Amniotic epithelial cell (primary cell): ENCODE measurements at regions not wholly inside any gene's neighbourhood (a gene's known extent, or its start where the extent isn't known, plus 50 kb on each side); places are given as distances from the start of the nearest gene placed in this dataset.
A peak's percentile ranks its signal among the peaks of the same experiment; 100 is the strongest.
"Not testable (repeated sequence)": the region's sequence is repeated elsewhere in the genome, so short reads cannot be mapped to it uniquely, and the experiment has no call there.

Source experiments
- DNase-seq: peaks from one replicate; pipeline ENCODE4 v3.0.0-alpha.2; 2010; ENCODE audit warnings: low read depth

GRCh38 chr6:58097251-58097650 is 779.8 kb downstream of the PRIM2 start:
- not testable (repeated sequence) for DNase-seq

GRCh38 chr6:58113960-58114359 is 796.5 kb downstream of the PRIM2 start:
- DNase-seq, result no peak

- not testable (repeated sequence) for DNase-seq
These were observed 799.7 kb downstream of the PRIM2 start for GRCh38 chr6:58117162-58117561.

- DNase-seq, result not testable (repeated sequence)
These were observed 804.2 kb downstream of the PRIM2 start for GRCh38 chr6:58121616-58122015.

GRCh38 chr6:58123770-58124169 is 806.3 kb downstream of the PRIM2 start:
- DNase-seq, result not testable (repeated sequence)

GRCh38 chr6:58128549-58128948 is 811.1 kb downstream of the PRIM2 start:
- DNase-seq, result not testable (repeated sequence)

GRCh38 chr6:58129098-58129497 is 811.7 kb downstream of the PRIM2 start:
- DNase-seq, result not testable (repeated sequence)

GRCh38 chr6:58139746-58140145 is 822.3 kb downstream of the PRIM2 start:
- DNase-seq, result not testable (repeated sequence)

- not testable (repeated sequence) for DNase-seq
These were observed 853.6 kb downstream of the PRIM2 start for GRCh38 chr6:58171025-58171424.

- DNase-seq, result not testable (repeated sequence)
These were observed 864.2 kb downstream of the PRIM2 start for GRCh38 chr6:58181557-58182065.

GRCh38 chr6:58185300-58185699 is 867.9 kb downstream of the PRIM2 start:
- not testable (repeated sequence) for DNase-seq

GRCh38 chr6:58193209-58193608 is 875.8 kb downstream of the PRIM2 start:
- DNase-seq, result peak; percentile 0

GRCh38 chr6:58198301-58198700 is 880.9 kb downstream of the PRIM2 start:
- DNase-seq, result no peak

- not testable (repeated sequence) for DNase-seq
These were observed 919.7 kb downstream of the PRIM2 start for GRCh38 chr6:58237124-58237523.

- DNase-seq, result not testable (repeated sequence)
These were observed 921.0 kb downstream of the PRIM2 start for GRCh38 chr6:58238421-58238820.

GRCh38 chr6:58257625-58258024 is 940.2 kb downstream of the PRIM2 start:
- DNase-seq, result not testable (repeated sequence)

GRCh38 chr6:58290177-58290576 is 972.7 kb downstream of the PRIM2 start:
- DNase-seq, result no peak

- DNase-seq, result not testable (repeated sequence)
These were observed 973.9 kb downstream of the PRIM2 start for GRCh38 chr6:58291319-58291718.

- DNase-seq, result not testable (repeated sequence)
These were observed 990.5 kb downstream of the PRIM2 start for GRCh38 chr6:58307901-58308300.

- DNase-seq, result not testable (repeated sequence)
These were observed 1014.7 kb downstream of the PRIM2 start for GRCh38 chr6:58332108-58332507.

- not testable (repeated sequence) for DNase-seq
These were observed 1024.9 kb downstream of the PRIM2 start for GRCh38 chr6:58342287-58342686.

- not testable (repeated sequence) for DNase-seq
These were observed 1030.1 kb downstream of the PRIM2 start for GRCh38 chr6:58347534-58347933.

- not testable (repeated sequence) for DNase-seq
These were observed 1034.2 kb downstream of the PRIM2 start for GRCh38 chr6:58351619-58352018.

- DNase-seq, result not testable (repeated sequence)
These were observed 1041.0 kb downstream of the PRIM2 start for GRCh38 chr6:58358452-58358851.
